ENCODE measurements at regions not wholly inside any gene's neighbourhood (a gene's known extent, or its start where the extent isn't known, plus 50 kb on each side); places are given as distances from the start of the nearest gene placed in this dataset.

DNA sequence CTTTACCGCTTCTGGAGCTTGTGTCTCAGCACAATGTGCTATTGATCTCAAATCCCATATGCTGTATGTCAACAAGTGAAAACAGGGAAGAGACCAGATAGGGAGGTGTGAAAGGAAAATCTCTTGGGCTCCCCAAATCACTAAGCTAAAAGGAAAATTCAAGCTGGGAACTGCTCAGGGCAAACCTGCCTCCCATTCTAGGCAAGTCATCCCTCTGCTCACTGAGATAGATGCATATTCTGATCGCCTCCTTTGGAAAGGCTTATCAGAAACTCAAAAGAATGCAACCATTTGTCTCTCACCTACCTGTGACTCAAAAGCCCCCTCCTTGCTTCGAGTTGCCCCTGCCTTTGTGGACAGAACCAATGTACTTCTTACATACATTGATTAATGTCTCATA lies 161.1 kb upstream of the LYZL1 start:
- Histone ChIP-seq H3K9ac (ENCODE audit: low read length) (no peak overlapping the region), H4K20me1 (ENCODE audit: insufficient read depth) (no peaks in the 10 kb centered on the region), H3K4me1 (ENCODE audit: control insufficient read depth in 1 of 2, insufficient read depth in 2 of 2, low read length in 2 of 2) (no peaks in the 10 kb centered on the region; a peak in 1 of 4 replicates), H3K9me3 (ENCODE audit: control insufficient read depth in 1 of 2, insufficient read depth in 1 of 2, low read depth in 1 of 2, low read length in 2 of 2) (no peaks in the 10 kb centered on the region), H3K27ac (ENCODE audit: low read depth, low read length) (no peak overlapping the region), H2AFZ (ENCODE audit: low read depth, low read length, poor library complexity, severe bottlenecking) (no peak overlapping the region), H3K27me3 (ENCODE audit: insufficient read depth, low read length) (peaks cover 10% of the 10 kb centered on the region), H3K4me3 (replicated peaks in 1 of 2; ENCODE audit: low read depth in 1 of 2, low read length in 2 of 2) (no peak overlapping the region), H3K4me2 (ENCODE audit: low read length) (no peak overlapping the region), H3K9me2 (ENCODE audit: insufficient read depth) (no peaks in the 10 kb centered on the region), H3K36me3 (ENCODE audit: control insufficient read depth in 1 of 2, insufficient read depth in 2 of 2, low read length in 2 of 2) (no peaks in the 10 kb centered on the region), H3K79me2 (ENCODE audit: insufficient read depth, low read length) (no peaks in the 10 kb centered on the region)
- no peak for DNase-seq (ENCODE audit: low read depth, low spot score)
- no peak for ATAC-seq
- ChIA-PET CTCF (interaction anchor here (2.6 kb wide), 1 partner anchor 464 kb away, joined by 12 read pairs; no protein-coding TSS in a partner anchor), RAD21 (ENCODE audit: low non-redundant PET in 1 of 2, low total read pairs in 2 of 2, uncharacterized antibody in 2 of 2, unreplicated experiment in 2 of 2) (interaction anchor here in 1 of 2 experiments (1.6 kb wide), 1 partner anchor 464 kb away, joined by 3 read pairs; no protein-coding TSS in a partner anchor), POLR2A (no interaction called here)
- BruUV-seq (replicated peaks) = no TSS peak
- TF ChIP-seq POLR2AphosphoS5 (IDR thresholded peaks at IDR 0.05; ENCODE audit: low read depth, low read length) = no peak
- TF ChIP-seq, protein P1, sequence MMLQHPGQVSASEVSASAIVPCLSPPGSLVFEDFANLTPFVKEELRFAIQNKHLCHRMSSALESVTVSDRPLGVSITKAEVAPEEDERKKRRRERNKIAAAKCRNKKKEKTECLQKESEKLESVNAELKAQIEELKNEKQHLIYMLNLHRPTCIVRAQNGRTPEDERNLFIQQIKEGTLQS (IDR thresholded peaks at IDR 0.05) = no peak
- no peak for TF ChIP-seq JUND (IDR thresholded peaks at IDR 0.05)
- TF ChIP-seq EZH2 (IDR thresholded peaks at IDR 0.05) = no peak
- TF ChIP-seq, protein P2, sequence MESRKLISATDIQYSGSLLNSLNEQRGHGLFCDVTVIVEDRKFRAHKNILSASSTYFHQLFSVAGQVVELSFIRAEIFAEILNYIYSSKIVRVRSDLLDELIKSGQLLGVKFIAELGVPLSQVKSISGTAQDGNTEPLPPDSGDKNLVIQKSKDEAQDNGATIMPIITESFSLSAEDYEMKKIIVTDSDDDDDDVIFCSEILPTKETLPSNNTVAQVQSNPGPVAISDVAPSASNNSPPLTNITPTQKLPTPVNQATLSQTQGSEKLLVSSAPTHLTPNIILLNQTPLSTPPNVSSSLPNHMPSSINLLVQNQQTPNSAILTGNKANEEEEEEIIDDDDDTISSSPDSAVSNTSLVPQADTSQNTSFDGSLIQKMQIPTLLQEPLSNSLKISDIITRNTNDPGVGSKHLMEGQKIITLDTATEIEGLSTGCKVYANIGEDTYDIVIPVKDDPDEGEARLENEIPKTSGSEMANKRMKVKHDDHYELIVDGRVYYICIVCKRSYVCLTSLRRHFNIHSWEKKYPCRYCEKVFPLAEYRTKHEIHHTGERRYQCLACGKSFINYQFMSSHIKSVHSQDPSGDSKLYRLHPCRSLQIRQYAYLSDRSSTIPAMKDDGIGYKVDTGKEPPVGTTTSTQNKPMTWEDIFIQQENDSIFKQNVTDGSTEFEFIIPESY (IDR thresholded peaks at IDR 0.05; ENCODE audit: extremely low read depth, insufficient replicate concordance, low read length) = no peak
- no peak for TF ChIP-seq SRF (IDR thresholded peaks at IDR 0.05; ENCODE audit: low read depth)
- no peak for TF ChIP-seq CBX3 (IDR thresholded peaks at IDR 0.05; ENCODE audit: low read depth)
- no peak for TF ChIP-seq TCF7L2 (IDR thresholded peaks at IDR 0.05; ENCODE audit: borderline replicate concordance, extremely low read depth, insufficient read depth, insufficient read length)
- intact Hi-C loops (cut with micrococcal nuclease) = no loop called here

Measured in HCT116 (cell line).